Stimulated activated CD4-positive, alpha-beta T cell treated with anti-CD3 and anti-CD28 coated beads, Interleukin-12 subunit alpha, Interleukin-12 subunit beta, amount 100 ng/mL, for 4 hours (primary cell): ENCODE measurements at regions not wholly inside any gene's neighbourhood (a gene's known extent, or its start where the extent isn't known, plus 50 kb on each side); places are given as distances from the start of the nearest gene placed in this dataset.

ENCODE experiments used
- DNase-seq: peaks from one replicate; pipeline ENCODE4 v3.0.0-alpha.2; 2020

GRCh38 chr5:156230887-156231286 lies 96.1 kb upstream of the SGCD start:
- no peak for DNase-seq

DNA sequence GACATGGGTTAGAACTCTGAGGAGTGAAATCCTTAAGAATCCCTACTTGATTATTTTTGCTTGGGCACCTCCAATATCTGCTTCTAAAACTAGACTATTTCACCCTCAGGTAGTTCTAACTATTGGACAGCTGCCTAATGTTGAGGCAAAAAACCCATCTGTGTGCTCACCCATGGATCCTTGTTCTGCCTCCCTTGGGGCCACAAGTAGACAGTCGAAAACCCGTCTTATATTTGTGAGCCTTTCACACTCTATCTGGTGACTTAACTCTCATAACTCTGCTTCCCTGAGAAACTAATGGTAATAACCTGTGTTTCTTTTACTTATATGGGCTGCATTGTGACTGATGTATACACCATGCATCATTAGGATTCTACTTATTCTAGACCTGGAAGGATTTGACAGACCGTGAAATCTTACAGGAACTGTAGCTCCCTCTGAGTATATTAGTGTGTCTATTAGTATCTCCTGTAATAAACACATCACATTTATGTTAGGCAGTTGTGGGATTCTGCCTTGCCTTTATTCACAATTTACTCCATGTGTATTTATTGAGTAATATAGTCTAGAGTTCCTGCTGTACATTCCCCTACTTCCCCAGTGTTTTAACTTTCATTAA lies 94.6 kb upstream of the SGCD start:
- DNase-seq: no peak

GRCh38 chr5:156237361-156237760 lies 89.6 kb upstream of the SGCD start:
- DNase-seq: no peak

- DNase-seq: no peak
These were observed 87.2 kb upstream of the SGCD start for GRCh38 chr5:156239800-156240199.

- DNase-seq: no peak
These were observed 86.5 kb upstream of the SGCD start for GRCh38 chr5:156240414-156240813.

DNA sequence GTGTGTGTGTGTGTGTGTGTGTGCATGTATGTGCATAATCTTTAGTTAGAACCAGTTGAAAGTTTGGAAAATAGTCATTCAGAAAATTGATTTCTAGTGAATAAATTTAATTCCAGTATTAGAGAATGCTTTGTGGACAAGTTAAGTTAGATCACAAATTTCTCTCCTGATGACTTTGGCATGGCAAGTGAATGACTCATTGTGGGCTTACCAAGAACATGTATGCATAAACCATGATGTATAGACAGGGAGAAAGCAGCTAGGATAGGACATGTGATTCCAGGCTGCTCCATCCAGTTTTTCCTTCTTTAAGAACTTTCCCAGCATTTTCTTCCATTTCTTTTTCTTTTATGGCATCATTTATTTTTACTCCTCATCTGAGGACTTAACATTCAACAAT lies 85.7 kb upstream of the SGCD start:
- no peak for DNase-seq

DNA sequence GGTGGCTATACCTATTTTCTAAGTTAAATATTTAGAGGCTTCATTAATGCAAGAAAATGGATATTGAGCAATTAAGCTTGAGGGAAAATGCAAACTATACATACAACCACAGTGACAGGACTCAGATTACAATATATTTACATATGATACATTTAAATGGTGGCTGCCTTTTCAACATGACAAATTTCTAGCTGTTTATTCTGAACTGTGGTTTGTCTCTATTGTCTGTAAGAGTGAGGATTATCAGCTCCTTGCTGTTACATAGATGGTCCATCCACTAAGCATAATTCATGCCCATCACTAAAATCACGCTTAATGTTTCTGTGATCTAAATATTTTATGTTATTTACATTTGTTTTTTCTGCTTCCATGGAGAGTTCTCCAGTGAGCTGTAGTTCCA lies 81.1 kb upstream of the SGCD start:
- DNase-seq: no peak

DNA sequence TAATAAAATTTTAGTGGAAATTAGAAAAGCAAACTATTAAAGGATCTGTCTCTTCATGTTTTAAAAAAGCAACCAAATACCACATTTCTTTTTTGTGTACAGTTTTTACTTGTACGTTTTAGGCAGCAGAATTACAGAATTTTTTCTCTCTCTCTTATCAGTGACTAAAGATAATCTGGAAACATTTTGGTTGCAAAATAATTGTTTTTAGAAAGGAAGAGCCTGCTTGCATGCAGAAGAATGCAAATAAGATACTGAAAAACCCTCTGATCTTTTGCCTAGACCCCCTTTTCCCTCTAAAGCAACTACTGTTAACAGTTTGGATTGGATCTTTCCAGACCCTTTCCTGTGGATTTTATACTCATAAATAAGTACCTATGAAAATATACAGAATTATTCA lies 75.9 kb upstream of the SGCD start:
- DNase-seq: no peak

DNA sequence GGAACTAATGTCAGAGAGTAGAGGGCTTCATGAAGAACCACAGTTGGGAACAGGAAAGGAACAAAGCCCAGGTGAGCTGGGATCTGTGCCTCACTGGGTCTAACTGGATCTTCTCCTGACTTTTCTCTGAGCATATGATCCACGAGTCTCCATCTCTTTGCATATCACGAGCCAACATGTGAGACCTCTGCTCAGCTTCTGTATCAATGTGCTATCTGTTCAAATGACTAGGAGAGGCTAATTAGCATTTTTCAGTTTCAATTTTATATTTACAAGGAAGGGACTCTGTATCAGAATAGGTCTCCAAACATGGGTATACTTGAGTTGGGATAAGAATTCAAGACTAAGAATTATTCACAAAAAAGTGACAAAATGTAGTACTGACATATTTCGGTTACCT lies 73.8 kb upstream of the SGCD start:
- DNase-seq: no peak

- DNase-seq: no peak
These were observed 72.8 kb upstream of the SGCD start for GRCh38 chr5:156254196-156254595.

GRCh38 chr5:156256642-156257041 lies 70.3 kb upstream of the SGCD start:
- DNase-seq: no peak

DNA sequence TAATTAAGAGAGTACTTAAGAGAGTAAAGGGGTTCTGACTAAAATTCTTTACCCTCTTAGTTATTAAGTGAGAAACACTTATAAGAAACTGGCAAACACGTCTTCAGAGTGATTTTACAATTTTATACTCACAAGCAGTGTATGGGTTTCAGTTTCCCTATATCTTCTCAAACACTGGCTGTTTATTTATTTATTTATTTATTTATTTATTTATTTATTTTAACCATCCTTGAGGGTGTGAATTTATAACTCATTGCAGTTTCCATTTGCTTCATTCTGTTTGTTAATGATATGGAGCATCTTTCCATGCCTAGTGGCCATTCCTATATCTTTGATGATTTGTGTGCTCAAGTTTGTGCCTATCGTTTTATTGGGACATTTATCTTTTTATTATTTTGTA lies 68.0 kb upstream of the SGCD start:
- DNase-seq: no peak

- no peak for DNase-seq
These were observed 67.3 kb upstream of the SGCD start for GRCh38 chr5:156259618-156260017.

DNA sequence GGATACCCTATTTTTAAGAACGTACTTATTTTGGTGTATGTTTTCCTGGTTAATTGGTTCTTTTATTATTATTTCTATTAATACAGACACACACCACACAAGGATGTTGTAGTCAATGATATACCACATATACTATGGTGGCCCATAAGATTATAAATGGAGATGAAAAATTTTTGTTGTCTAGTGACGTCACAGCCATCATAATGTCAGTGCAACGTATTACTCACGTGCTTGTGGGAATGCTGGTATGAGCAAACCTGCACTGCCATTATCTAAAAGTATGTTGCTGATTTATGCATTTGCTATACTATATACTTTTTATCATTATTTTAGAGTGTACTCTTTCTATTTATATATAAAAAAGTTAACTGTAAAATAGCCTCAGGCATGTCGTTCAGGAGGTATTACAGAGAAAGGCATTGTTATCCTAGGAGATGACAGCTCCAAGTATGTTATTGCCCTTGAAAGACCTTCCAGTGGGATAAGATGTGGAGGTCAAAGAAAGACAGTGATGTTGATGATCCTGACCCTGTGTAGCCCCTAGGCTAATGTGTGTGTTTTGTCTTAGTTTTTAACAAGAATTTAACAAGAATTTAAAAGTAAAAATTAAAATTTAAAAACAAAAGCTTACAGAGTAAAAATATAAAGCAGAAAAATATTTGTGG lies 65.6 kb upstream of the SGCD start:
- DNase-seq: no peak

- no peak for DNase-seq
These were observed 55.4 kb upstream of the SGCD start for GRCh38 chr5:156271569-156271968.

GRCh38 chr5:156272139-156272538 lies 54.8 kb upstream of the SGCD start:
- DNase-seq: no peak

DNA sequence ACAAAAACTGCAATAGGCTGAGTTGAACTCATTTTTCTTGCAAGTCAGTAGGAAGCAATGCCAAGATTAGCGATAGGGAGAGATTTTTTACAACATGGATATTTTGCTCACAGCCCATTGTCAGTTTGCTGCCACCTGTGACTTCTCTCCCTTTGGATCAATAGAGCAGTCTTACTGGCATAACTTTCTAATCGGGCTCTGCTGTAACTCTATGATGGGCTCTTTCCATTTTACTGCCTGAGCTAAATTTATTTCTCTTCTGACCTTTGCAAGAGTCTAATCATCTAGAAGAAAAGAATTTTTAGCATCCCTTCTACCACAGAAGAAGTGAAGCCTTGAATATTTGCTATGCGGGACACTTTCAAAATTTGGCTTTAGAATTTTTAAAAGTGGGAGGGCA lies 53.6 kb upstream of the SGCD start:
- no peak for DNase-seq

DNA sequence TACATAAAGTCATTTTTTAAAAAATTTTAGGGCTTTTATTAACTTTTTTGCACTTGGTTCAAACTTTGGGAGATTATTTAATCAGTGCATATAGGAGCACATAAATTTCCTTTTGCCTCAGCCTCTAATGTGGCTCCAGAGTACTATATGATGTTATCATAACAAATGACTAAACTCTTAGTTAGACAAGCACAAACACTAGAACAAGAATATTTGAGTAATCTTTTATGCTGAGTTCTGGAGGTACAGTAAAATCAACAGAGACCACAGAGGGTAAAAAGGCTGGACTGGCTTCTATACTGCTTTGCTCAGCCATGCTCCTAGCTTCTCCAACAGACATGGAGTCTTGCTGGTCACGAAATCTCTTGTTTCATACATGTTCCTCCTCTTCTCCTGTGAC lies 52.5 kb upstream of the SGCD start:
- DNase-seq: no peak
